ENCODE measurements at regions not wholly inside any gene's neighbourhood (a gene's known extent, or its start where the extent isn't known, plus 50 kb on each side); places are given as distances from the start of the nearest gene placed in this dataset.

DNA sequence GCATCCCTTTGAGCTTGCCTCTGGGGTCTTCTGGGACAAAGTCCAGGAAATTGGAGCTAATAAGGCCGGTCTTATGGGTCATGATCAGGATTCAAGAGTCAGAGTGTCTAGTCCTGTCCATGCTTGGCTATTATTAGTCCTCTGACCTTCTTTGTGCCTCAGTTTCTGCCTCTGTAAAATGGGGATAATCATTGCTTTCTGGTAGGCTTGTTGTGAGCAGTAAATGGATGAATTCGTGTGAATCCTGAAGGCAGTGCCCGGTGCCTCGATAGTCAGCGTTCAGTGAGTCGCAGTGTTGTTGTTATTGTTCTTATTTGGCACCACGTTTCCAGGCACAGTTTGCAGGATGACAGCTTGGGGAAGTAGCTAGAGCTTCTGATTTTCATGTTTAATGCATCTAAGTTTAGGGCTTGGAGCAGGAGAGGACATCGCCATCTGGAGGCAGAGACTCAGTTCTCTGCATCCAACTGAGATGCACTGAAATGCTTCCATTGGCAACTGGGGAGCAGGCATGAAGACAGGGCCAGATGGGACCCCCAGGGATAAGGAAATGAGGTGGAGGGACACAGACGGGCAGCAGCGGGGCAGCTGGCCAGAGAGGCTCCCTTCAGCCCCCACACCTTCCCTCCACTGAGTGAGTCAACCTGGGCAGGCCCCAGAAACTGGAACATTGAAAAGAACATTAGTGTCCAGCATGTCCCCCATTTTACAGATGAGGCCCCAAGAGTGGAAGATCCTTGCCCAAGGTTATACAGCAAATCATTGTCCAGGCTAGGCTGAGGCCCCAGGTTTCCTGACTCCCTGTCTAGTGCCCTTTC, 160.3 kb downstream of the PTPRU start:
- TF ChIP-seq POLR2AphosphoS5 (IDR thresholded peaks at IDR 0.05; ENCODE audit: low read depth, low read length) = no peak
- TF ChIP-seq, protein P1, sequence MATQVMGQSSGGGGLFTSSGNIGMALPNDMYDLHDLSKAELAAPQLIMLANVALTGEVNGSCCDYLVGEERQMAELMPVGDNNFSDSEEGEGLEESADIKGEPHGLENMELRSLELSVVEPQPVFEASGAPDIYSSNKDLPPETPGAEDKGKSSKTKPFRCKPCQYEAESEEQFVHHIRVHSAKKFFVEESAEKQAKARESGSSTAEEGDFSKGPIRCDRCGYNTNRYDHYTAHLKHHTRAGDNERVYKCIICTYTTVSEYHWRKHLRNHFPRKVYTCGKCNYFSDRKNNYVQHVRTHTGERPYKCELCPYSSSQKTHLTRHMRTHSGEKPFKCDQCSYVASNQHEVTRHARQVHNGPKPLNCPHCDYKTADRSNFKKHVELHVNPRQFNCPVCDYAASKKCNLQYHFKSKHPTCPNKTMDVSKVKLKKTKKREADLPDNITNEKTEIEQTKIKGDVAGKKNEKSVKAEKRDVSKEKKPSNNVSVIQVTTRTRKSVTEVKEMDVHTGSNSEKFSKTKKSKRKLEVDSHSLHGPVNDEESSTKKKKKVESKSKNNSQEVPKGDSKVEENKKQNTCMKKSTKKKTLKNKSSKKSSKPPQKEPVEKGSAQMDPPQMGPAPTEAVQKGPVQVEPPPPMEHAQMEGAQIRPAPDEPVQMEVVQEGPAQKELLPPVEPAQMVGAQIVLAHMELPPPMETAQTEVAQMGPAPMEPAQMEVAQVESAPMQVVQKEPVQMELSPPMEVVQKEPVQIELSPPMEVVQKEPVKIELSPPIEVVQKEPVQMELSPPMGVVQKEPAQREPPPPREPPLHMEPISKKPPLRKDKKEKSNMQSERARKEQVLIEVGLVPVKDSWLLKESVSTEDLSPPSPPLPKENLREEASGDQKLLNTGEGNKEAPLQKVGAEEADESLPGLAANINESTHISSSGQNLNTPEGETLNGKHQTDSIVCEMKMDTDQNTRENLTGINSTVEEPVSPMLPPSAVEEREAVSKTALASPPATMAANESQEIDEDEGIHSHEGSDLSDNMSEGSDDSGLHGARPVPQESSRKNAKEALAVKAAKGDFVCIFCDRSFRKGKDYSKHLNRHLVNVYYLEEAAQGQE (IDR thresholded peaks at IDR 0.05; ENCODE audit: insufficient read depth in 1 of 2, low read depth in 2 of 2, low read length in 2 of 2) = no peak

Measured in PFSK-1 (cell line).